SU-DHL-6 (cell line): ENCODE measurements at regions not wholly inside any gene's neighbourhood (a gene's known extent, or its start where the extent isn't known, plus 50 kb on each side); places are given as distances from the start of the nearest gene placed in this dataset.

Experiments used
- CTCF ChIP-seq: fragments of 200-600 bp; sonication (generic); IDR thresholded peaks from one replicate; pipeline ENCODE4 v1.5.1; 2017; ENCODE audit warnings: antibody characterized with exemption, mild to moderate bottlenecking, low read length, moderate library complexity; ENCODE audit not compliant: insufficient read depth, poor library complexity, severe bottlenecking
- EZH2phosphoT487 ChIP-seq: fragments of 200-600 bp; sonication (generic), shearing (Covaris generic); conservative IDR thresholded peaks from 2 replicates; pipeline ENCODE4 v1.6.1; 2018; ENCODE audit warnings: mild to moderate bottlenecking, antibody characterized with exemption, low read length, moderate library complexity, mixed read lengths

GRCh38 chr14:38752341-38752740 is 350.7 kb downstream of the SEC23A start:
- TF ChIP-seq CTCF: no peak
- TF ChIP-seq EZH2phosphoT487: no peak
